ENCODE measurements at regions not wholly inside any gene's neighbourhood (a gene's known extent, or its start where the extent isn't known, plus 50 kb on each side); places are given as distances from the start of the nearest gene placed in this dataset.

DNA sequence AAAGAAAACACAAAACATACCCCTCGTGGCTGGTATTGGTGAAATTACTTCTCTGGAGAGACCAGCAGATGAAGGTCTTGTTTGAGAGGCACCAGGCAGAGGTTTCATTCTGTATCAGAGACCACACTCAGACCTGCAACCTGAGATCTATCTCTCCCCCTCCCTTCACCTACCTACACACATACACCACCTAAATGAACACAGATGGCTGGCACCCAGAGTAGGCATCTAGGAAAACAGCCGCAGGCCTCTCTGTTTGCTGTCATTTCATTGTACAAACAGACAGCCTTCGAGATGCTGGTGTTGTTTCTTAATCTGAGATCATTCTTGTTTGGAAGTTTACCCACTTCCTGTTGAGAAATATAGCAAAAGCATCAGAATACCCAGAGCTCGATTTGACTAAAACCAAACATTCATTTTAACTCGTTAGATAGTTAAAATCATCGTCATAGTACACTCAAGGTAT, 173.9 kb upstream of the SLC25A13 start:
- DNase-seq: no peak
- intact Hi-C loops (cut with DNase I): no loop called here

DNA sequence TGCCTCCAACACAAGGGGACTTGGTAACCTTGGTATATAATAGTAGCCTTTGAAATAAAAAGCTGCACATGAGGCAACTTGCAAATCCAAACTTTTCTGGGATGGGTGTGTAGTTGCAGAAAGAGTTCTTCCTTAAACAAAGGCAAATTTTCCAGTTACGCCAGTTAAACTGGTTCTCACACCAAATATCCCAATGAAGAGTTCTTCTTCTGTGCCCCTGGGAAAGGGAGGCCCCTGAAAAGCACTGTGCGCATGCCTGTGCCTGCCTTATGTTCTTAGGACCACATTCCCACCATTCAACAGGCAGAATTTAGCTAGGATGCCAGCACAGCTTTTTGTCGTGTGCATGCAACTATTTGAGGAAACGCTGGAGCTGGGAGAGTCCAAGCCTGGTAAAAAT, 164.8 kb upstream of the SLC25A13 start:
- no peak for DNase-seq
- intact Hi-C loops (cut with DNase I): no loop called here

DNA sequence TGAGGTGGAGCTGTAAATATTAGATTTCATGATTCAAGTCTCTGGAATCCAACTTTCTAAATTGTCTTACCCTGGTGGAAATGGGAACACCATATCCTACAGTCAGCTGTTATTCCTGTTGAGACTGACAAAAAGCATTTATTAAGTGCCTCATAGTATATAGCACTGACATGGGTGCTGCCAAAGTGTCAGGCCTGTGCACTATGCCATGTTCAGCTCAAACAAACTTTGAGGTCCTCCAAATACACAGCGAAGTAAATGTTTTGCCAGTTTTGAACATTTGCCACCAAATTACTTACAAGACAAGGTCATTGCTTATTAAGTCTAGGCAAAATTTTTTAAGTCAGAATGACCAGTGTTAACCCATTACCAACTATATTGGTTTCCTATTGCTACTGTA, 162.9 kb upstream of the SLC25A13 start:
- intact Hi-C loops (cut with DNase I): no loop called here
- no peak for DNase-seq

DNA sequence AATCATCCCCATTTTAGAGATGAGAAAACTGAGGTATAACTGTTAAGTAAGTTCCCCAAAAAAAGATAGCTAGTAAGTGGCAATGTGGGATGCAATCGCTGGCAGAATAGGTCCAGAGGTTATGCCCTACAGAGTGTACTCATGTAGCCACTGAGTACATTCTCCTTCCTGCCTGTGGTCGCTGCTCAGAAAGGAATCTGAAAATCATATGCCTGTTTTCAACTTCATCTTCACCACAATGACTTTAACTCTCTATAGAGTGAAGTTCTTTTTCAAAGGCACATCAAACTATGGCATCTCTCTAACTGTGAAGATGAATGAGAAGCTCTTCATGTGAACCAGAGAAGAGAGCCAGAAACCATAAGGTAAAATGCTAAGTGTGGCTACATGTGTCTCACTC, 162.2 kb upstream of the SLC25A13 start:
- intact Hi-C loops (cut with DNase I): no loop called here
- no peak for DNase-seq

DNA sequence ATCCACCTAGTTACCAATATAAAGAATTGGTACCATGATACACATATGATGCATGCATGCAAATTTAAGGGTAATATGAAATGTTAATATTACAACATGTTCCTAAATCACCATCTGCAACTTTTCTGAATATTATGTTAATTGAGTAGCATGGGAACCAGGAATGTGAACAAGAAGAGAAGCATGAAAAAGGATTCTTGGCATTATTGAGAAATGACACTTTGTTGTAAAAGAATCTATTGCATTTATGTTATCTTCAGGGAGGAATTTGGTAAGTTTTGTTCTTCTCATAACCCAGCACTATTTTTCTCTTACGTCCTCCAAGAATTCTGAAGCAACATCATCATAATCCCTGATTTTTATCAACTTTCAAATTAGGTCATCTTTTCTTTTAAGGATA, 159.9 kb upstream of the SLC25A13 start:
- intact Hi-C loops (cut with DNase I): no loop called here
- no peak for DNase-seq

DNA sequence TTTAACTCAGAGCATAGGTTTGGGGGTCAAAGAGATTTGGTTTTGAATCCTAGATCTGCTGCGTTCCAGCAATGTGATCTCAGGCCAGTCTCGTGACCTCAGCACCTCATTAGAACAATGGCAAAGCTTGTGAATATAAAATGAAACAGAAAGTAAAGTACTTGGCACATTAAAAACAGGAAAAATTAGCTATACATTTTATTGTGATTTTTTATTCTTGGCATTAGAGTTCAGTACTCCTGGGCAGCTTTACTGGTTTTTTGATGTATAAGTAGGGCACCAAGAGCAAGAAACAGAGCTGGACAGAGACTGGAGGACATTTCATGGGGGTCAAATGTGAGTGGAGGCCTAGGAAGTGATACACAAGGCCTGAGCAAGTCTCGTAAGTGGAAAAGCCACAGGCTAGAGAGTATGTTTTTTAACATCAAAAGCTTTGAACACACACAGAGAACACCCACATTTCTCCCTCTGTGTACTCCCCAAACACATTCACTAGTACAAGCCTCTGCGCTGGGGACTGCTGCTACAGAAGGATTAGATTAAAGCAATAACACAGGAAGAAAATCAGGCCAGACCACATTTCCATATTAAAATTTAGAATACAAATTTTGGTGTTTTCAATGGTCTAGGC, 157.2 kb upstream of the SLC25A13 start:
- intact Hi-C loops (cut with DNase I): no loop called here
- DNase-seq: no peak

DNA sequence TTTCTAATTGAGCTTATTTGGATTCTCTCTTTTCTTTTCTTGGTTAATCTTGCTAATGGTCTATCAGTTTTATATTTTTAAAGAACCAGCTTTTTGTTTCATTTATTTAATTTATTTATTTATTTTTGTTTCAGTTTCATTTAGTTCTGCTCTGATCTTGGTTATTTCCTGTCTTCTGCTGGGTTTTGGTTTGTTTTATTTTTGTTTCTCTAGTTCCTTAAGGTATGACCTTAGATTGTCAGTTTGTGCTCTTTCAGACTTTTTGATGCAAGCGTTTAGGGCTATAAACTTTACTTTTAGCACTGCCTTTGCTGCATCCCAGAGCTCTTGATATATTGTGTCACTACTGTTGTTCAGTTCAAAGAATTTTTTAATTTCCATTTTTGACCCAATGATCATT, 149.7 kb upstream of the SLC25A13 start:
- no peak for DNase-seq
- intact Hi-C loops (cut with DNase I): no loop called here

- intact Hi-C loops (cut with DNase I): no loop called here
- no peak for DNase-seq
Measured at GRCh38 chr7:96452146-96452545, 130.2 kb upstream of the SLC25A13 start.

GRCh38 chr7:96449094-96449493, 127.2 kb upstream of the SLC25A13 start:
- no peak for DNase-seq
- intact Hi-C loops (cut with DNase I): no loop called here

DNA sequence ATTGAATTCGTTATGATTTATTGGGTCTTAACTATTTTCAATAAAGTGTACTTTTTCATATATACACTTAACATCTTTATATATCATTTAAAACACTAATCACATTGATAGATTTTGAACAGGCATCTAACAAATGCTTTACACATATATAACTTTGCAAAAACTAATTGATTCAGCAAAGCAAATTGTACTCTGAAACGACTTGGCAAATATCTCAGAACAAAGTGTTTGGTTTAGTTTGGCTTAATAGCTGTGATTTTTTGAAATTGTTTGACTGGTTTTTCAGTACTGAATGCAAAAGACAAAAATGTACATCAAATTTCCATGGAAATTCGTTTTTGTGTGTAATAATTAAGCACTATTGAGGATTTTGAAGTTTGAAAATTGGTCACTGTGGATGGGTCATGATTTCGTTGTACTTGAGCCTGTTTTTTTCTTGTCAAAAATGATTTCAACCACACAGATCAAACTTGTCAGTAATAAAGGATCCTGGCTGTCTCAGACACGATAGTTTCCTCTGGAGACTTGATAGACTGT, 125.3 kb upstream of the SLC25A13 start:
- DNase-seq: no peak
- intact Hi-C loops (cut with DNase I): no loop called here

GRCh38 chr7:96441436-96442084, 119.7 kb upstream of the SLC25A13 start:
- DNase-seq: no peak
- intact Hi-C loops (cut with DNase I): no loop called here

GRCh38 chr7:96440328-96440727, 118.4 kb upstream of the SLC25A13 start:
- intact Hi-C loops (cut with DNase I): no loop called here
- DNase-seq: no peak

DNA sequence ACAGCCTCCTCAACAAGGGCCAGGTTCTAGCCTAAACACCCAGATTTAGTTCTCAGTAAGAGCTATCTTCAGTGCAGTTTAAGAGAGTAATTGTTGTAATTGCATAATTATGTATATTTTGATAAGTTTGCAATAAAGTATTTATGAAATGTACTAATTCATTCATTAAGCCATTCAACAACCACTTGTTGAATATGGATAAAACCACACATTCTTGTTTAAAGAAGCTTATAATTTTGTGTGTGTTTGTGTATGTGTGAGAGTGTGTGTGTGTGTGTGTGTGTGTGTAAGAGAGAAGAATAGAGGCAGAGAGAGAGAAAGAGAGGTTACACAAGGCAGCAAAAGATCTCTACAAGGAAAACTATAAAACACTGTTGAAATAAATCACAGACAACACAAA, 115.0 kb upstream of the SLC25A13 start:
- intact Hi-C loops (cut with DNase I): no loop called here
- DNase-seq: no peak

GRCh38 chr7:96430356-96430755, 108.5 kb upstream of the SLC25A13 start:
- intact Hi-C loops (cut with DNase I): no loop called here
- DNase-seq: no peak

GRCh38 chr7:96427143-96427542, 105.2 kb upstream of the SLC25A13 start:
- DNase-seq: peak in 1 of 10 donors; percentile 50
- intact Hi-C loops (cut with DNase I): no loop called here

- no peak for DNase-seq
- intact Hi-C loops (cut with DNase I): no loop called here
Measured at GRCh38 chr7:96426685-96427084, 104.8 kb upstream of the SLC25A13 start.

DNA sequence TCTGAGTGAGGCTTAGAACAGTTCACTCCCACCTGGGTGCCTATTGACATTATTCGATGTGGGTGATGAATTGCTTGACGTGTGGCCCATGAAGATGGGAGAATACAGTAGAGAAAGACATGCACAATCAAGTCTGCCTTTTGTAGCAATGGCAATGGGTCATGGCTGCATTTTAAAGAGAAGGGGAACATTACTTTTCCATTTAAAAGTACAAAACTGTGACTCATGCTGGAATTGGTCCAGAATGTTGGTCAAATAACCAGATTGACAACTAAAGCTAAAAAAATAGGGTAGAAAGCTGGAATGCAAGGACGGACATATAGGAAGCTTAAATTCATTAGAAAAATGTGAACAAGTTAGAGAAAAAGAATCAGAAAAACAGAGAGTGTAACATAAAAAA, 104.1 kb upstream of the SLC25A13 start:
- DNase-seq: no peak
- intact Hi-C loops (cut with DNase I): no loop called here

DNA sequence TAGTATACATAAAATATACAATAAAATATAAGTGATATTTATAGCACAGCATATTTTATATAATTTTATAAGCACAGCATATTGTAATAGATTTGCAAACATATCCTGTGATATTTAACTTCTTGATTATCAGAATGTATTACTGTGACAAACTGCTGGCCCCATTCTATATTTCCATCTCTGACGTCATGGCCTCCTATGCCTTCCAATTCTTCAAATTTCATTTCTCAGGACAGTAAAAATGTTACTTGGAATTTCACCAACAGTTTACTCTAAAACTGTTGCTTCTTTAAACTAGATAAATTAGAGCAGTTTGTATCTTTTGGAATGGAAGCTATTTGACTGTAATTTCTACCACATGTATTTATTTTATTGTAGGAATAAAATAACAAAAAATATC, 102.5 kb upstream of the SLC25A13 start:
- intact Hi-C loops (cut with DNase I): no loop called here
- DNase-seq: no peak

GRCh38 chr7:96422388-96422787, 100.5 kb upstream of the SLC25A13 start:
- intact Hi-C loops (cut with DNase I): no loop called here

DNA sequence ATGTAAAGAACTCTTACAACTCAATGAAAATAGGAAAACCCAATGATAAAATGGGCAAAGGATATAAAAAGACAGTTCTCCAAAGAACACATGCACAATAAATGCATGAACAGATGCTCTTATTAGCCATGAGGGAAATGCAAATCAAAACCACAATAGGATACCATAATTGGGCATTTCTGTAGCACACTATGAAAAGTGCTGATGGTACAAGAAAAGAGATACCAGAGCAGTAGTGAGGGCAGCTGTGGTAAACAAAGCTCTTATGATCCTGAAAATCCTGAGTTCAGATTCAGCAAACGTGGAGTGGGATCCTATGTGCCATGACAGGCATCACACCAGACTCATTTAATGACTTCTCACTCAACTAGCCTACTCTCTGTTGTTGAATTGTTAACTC, 96.7 kb upstream of the SLC25A13 start:
- intact Hi-C loops (cut with DNase I): loop anchor here (5.0 kb wide), 2 partner anchors 501 to 604 kb away; partner anchors contain the start of gene DLX5
- no peak for DNase-seq

More at GRCh38 chr7:96422388-96422787, 100.5 kb upstream of the SLC25A13 start:
- no peak for DNase-seq

DNA sequence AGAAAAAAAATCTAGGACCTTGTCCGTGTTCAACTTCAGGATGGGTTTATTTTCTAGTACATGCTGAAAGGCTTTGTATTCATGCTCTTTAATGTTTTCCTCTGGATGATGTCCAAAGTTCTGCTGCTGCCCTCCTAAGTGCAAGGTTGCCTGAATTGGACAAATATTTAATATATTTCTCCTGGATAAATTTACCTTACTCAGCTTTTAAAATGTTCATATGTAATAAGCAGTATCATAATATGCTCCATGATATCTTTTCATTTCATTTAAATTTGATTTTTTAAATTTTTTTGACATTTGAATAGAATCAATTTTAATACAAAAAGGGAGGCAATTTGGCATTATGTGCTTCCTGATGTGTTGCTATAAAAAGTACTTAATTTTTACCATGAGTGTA, 95.9 kb upstream of the SLC25A13 start:
- intact Hi-C loops (cut with DNase I): loop anchor here (5.0 kb wide), 2 partner anchors 500 to 605 kb away; partner anchors contain the start of gene DLX5

GRCh38 chr7:96416599-96416998, 94.7 kb upstream of the SLC25A13 start:
- intact Hi-C loops (cut with DNase I): loop anchor here (5.0 kb wide), 2 partner anchors 499 to 606 kb away; partner anchors contain the start of gene DLX5

More for the DNA sequence above, 95.9 kb upstream of the SLC25A13 start:
- DNase-seq: no peak

More at GRCh38 chr7:96416599-96416998, 94.7 kb upstream of the SLC25A13 start:
- no peak for DNase-seq
